GM21423 (cell line): ENCODE measurements at regions not wholly inside any gene's neighbourhood (a gene's known extent, or its start where the extent isn't known, plus 50 kb on each side); places are given as distances from the start of the nearest gene placed in this dataset.

Source experiments
- ATAC-seq: cut with Tn5 transposase; IDR thresholded peaks from one replicate; pipeline ENCODE4 v1.9.1; 2021; ENCODE audit warnings: mild to moderate bottlenecking, moderate library complexity; ENCODE audit not compliant: unreplicated experiment

DNA sequence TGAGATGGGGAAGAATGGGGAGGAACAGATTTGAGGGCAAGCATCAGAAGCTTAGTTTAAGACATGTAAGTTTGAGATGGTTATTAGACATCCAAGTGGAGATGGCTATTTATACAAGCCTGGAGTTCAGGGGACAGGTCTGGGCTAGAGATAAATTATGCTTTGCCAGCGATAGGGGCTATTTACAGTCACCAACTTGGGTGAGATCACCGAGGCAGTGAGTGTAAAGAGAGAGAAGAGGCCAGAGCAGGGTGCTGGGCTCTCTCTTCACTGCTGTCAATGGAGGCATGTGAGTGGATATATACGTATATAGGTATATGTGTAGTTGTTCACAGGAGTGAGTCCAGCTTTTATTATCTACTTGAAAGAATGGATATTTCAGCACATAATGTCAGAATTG, 81.0 kb downstream of the QPCT start:
- ATAC-seq = no peak

DNA sequence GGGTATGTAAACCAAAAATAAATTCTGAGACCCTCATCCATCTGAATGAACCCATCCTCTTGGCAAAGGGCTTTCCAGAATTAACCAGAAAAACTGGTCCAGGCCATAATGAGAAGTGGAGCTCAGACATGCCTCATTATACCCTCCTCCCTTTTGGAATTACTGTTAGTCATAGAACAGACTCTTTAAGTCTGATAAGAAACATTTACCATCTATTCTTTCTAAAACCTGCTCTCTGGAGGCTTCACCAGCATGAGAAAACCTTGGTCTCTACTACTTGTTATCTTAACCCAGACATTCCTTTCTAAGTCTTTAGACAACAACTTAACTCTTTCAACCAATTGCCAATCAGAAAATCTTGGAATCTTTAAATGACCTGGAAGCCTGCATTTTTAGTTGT, 82.8 kb downstream of the QPCT start:
- ATAC-seq = no peak

DNA sequence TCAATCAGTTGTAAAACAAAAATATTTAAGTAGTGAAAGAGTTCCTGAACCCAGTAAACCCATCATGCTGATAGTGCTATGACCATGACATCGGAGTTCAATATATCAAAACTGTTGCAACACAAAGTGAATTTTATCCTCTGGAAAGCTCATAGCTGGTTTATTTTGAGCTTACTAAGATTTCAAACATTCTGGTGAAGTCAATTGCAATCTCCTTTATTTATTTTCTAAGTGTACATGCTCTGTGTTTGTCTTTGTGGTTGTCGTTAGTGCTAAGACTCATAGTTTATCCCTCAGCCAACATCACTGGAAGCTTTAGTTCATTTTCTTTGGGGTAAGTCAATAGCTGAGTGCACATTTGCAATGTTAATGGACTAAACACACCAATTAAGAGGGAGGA, 91.9 kb downstream of the QPCT start:
- no peak for ATAC-seq

DNA sequence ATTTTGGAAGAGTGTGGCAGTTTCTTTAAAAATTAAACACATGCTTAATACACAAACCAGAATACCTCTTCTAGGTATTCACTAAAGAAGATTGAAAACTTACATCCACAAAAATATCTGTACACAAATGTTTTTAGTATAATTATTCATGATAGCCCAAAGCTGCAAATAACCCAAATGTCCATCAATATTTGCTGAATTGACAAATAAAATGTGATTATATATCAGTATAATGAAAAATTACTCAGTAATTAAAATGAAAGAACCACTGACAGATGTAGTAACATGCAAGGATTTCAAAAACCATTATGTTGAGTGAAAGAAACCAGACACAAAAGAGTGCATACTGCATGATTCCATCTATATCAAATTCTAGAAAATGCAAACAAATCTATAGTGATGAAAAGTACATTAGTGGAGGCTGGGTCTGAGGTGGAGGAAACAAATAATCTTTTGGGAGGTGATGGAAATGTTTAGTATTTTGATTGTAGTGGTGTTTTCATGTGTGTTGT, 94.8 kb downstream of the QPCT start:
- no peak for ATAC-seq

DNA sequence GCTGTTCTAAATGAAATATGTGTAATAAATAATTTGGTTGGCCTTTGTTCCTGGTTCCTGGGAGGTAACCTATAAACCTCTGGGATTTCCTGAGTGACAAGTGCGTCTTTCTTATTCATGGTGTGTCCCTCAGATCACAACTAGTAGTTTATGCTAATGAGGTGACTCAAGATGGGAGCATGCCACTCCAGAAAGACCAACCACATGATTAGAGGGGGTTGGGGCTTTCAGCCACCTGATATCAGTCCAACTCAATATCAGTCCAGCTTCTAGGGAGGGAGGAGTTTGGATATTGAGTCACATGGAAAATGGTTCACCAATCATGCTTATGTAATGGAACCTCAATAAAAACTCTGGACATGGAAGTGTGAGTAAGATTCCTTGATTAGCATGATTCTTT, 96.6 kb downstream of the QPCT start:
- no peak for ATAC-seq

DNA sequence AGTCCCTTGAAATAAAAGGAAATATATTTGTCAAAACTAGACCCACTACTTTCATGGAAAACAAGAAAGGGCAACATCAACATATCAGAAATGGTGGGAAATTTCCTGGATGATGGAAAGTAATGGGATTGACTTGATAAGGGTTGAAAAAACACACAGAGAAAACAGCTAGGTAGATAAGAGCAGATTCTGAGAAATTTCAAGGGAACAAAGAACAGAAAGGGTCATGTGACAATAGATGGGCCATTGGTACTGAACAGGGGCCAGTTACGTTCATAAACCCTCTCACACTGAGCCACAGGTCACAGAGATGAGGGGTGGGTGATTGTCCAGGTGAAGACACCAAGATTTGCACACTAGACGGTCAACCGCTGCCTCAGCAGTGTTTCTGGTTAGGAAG, 98.7 kb downstream of the QPCT start:
- ATAC-seq = no peak

DNA sequence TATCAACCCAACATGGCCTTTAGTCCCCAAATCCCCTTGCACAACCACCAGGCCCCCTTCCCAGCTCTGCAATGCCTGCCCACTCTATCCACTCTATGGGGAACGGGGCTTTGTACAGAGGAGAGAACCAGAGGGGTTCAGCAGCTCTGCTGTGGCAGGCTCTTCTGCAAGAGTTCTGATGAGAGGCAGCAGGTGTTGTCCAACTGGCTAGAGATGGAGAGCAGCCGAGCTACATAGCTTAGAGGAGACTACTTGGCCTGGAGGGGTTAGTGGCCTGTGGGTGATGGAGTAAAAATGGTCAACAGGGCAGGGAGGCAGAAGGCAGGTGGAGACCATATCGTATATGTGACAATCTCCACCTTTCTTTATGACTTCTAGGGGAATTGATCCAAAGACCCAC, 103.0 kb downstream of the QPCT start:
- no peak for ATAC-seq

DNA sequence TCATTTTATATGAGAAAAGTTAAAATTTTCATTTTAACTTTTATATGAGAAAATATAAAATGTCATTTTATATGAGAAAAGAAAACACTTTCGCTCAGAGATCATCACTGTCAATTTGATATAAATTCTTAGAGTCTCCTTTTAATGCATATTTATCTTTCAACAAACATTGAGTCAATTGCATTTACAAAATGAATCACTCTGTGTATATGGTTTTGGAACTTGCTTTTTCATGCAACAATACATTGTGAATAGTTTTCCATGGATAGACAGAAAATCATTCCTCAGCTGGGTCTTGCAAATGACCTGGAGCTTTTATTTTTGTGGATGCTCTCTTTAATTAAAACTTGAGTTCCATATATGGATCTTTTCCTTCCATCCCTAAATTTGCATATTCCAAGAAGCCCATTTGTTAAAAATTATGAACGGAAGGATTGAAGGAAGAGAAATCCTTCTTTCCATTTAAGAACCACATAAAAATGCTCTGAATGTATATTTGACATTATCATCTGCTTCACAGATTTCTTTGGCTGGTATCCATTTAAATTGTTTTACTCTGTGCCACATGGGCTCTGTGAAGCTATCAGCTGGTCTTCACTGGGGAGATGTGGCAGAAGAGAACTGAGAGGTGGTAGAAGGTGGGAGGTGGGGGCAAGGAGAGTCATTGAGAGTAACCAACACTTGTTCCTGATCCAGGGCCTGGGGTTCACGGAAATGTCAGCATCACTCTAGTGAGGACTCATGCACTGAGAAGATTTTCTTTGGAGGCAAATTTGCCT, 104.1 kb downstream of the QPCT start:
- no peak for ATAC-seq

DNA sequence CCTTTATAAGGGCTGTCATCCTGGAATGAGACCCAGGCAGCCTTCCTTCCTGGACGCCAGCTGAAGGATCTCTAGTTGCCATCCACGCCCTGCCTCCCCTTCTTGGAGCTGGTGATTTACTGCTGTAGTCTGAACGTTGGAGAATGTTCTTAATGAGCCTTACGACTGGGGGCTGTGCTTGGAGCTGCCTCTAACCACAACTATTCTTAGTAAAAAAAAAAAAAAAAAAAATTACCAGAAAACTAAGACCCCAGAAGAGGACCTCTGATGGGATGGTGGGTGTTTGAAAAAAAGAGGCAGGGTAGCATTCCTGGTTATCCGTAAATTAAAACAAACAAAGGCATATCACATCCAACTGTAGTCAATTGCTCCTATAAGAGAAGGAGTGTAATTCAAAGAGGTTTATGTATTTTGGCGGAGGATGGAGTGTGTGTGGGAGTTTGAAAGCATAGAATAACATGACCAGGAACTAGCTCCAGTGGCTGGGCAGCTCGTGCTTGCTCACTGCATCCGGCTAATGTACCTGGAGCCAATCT, 105.4 kb downstream of the QPCT start:
- ATAC-seq = no peak

DNA sequence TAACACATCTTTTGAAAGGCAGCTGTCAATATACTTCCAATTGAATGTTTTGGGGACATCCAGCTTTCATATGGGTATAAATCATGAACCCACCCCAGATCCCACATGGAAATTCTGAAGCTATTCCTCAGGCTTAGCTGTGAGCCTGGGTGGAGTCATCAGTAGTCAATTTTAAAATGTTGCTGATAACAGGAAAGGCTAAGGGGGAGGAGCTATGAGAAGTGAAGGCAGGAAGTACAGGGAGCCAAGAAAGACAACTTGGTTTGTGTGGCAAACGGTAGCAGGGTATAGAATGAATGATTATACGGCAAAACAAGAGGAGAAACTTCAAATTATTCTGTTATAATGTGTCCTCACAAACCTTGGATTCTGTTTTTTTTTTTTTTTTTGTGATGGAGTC, 108.6 kb downstream of the QPCT start:
- ATAC-seq = no peak

DNA sequence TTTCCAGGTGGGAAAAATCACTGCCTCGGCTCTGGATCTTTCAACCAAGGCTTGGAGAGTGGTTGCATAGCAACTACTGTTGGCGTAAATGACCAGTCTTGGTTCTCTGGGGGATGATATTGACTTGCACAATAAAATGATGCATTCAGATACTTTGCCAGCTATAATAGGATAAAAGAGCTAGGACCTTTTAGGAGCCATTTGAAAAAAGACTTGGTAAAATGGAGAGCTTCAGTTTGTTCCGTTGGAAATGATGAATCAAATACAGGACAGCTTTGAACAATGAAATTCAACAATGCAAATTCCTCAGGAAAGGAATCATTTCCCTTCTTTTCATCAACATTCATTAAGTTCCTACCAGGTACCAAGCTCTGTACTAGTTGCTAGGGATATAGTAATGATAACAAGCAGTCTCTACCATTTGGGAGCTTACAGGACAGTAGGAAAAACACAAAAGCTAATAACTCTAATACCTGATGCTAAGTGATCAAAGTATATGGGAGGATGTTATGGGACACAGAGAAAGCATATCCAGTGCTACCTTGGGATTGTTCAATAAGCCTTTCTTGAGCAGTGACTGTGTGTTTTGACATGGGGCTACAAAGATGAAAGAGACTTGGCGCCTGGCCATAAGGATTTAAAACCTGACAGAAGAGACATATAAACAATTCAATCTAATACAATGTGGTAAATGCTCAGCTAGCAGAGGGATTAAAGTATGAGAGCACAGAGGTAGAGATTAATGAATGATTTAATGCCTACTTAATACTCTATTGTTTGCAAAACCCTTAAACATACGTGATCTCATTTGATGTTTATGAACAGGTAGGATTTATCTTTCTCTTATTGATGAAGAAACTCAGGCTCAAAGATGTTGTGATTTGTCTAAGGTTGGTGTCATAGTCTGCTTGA, 110.7 kb downstream of the QPCT start:
- no peak for ATAC-seq

DNA sequence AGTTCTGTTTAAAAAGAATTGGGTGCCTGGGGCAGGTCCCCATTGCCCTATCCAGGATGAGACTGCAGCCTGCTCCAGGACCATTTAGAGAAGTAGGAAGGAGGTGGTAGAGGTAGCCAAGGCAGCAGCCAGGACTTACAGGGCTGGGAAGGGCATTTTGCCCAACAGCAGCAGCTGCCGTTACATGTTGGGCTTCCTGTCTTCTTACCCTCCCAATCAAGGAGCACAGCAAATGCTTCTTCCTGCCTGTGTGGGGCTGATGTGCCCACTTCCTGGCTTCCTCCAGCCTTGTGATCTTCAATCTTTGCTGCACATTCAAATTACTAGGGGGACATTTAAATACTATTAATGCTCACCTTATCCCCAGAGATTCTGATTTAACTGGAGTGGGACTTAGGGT, 112.0 kb downstream of the QPCT start:
- no peak for ATAC-seq

DNA sequence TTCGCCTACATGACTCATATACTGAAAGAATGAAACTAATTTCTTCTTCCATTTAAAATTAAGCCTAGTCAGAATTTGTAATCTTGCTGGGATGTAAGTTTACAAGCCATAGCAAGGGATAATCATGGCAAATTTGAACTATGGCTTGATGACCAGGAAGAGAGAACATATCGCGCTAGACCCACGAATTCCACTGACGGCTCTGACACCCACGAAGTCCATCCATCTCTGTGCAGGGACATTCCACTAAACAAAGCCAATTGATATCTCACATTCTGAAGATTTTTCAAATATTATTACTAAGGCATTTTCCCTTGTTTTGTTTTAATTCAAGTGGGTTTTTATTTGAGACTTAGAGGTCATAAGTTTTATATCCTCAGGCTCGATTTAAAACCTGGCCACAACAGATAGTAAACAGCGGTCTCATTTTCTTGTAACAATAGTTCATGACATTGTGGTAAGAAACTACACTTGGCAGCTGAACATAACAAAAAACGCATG, 113.0 kb downstream of the QPCT start:
- no peak for ATAC-seq

DNA sequence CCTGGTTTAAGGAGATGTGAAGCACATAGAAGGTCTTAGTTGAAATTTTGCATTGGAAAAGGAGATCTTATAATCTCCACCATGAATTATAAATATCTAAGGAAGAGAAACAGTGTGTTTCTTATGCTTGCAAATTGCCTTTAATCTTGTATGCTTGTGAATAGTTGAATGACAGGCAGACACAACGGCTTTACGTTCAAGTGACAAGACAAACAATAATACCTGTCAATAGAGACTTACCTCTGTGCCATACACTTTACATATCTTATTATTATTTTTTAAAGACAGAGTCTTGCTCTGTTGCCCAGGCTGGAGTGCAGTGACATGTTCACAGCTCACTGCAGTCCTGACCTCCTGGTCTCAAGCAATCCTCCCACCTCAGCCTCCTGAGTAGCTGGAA, 113.7 kb downstream of the QPCT start:
- ATAC-seq = no peak

DNA sequence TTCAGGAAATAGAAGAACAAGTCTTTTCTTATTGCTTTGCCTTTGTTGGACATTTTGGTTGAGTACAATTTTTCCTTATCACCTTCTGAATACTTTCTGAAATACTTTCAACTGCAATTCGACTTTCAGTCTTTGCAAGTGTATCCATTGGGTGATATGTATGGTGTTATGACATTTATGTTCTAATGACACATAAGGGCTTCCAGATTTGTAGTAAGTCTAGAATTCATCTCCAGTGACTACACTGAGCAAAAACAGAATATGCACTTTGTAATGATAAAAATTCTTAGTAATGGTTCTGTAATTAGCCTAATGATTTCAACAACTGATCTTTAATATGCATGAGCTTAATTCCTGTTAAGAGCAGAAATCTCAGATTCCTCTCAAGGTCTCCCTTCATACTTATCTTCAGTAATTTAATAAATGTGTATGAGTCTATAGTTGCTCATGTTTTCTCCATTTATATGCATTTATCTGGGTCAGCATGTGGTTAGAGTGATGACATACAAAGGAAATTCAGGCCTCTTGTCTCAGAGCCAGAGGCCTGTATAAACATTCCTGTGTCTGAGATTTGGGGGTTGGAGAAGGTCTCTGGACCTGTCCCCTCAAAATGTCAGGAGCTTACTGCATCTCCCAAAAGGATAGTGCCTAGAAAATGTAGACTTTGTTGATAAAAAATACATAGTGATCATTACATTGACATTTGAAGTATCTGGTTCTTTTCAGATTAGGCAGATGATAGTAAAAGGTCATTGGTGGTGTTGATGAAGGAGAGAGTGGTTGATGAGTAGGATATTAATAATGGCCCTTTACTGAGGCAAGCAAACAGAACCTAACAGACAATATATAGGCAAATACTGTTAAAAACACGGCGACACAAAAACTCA, 114.9 kb downstream of the QPCT start:
- ATAC-seq = no peak

DNA sequence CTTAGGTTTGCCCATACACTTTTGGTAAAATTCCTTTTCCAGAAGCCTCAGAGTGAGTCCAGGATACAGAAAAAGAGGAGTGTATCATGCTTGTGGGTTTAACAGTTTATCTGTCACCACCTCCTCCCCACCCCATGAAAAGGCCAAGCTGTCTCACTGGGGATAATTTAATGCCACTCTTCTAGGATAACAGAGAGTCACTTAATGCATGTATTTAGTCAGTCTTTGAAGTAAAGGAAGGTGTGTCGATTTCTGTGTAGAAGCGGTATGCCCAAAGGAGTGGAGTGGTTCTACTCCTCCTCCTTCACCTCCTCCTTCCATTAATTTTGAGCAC, 116.4 kb downstream of the QPCT start:
- ATAC-seq = no peak

DNA sequence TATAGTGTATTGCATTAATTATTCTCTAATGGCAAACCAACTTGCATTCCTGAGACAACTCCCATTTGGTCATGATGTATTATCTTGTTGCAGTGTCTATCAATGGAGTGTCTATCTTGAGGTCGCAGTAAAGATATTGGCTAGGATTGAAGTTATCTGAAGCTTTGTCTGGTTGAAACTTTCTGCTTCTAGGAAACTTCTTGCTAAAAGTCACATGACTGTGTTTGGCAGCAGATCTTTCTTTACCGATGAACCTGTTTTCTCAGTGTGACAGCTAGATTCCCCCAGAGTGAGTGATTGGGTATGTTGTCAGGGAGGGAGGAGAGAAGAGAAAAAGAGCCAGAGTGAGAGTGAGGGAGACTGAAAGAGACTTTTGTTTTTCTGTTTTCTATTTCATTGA, 119.6 kb downstream of the QPCT start:
- no peak for ATAC-seq

DNA sequence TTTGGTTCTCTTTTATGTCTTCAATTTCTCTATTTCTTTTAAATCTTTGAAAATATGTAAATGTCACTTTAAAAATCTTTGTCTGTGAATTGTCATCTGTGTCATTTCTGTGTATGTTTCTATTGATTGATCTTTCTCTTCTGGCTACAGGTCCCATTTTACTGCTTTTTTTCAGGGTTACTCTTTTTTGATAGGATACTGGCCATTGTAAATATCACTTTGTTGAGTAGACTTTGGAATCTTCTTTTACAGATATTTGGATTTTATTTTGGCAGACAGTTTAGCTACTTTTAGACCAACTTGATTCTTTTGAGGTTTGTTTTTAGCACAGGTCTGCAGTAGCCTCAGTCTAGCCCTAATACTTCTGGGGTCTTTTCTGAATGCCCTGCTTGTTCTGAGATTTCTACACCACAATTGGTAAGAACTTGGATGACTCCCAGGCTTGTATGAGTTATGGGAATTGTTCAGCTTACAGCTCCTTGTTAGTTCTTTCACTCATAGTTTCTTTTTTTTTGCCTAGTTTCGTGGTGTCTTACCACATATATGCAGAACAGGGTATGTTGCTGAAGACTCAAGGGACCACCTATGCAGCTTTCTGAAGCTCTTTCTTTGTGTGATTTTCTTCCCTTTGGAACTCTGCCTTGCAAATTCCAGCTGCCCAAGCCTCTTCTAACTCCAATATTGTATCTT, 122.2 kb downstream of the QPCT start:
- no peak for ATAC-seq

DNA sequence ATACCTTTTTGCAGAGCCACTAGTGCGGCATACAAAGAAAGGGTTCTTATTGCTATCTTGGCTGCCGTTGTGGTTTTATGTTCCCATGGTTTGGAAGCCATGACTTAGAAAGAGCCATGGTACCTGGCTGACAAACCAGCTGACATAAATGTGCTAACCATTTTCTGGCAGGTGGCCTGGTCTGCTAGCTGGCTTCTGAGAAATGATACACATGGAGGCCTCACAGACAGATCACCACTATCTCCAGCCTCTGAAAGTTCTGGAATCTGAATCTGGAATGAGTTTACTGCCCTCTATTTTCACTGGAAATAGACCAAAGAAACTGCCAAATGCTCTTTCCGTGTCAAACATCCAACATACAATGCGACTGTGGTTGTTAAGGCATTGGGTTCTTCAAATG, 123.7 kb downstream of the QPCT start:
- no peak for ATAC-seq

DNA sequence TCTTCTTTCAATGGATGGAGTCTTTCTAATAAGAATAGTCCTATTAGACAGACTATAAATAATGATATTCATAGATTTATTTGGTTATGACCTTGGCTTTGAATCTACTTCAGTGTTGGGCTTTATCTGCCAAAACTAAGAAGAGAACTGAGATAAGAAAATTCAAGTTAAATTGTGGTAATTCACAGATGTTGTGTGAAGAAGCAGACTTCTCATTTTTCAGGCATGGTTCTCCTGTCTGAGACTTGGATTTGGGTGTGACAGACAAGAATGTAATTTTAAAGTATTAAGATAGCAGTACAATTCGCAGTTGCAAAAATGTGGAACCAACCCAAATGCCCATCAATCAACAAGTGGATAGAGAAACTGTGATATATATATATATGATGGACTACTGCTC, 124.7 kb downstream of the QPCT start:
- no peak for ATAC-seq
